Chondrocyte (in vitro differentiated cells): ENCODE measurements at regions not wholly inside any gene's neighbourhood (a gene's known extent, or its start where the extent isn't known, plus 50 kb on each side); places are given as distances from the start of the nearest gene placed in this dataset.
"Not testable (repeated sequence)": the region's sequence is repeated elsewhere in the genome, so short reads cannot be mapped to it uniquely, and the experiment has no call there.

ENCODE experiments used
- DNase-seq: peaks from one replicate; pipeline ENCODE4 v3.0.0; 2021; ENCODE audit warnings: mixed read lengths, low spot score
- H3K27ac Mint-ChIP-seq: one replicate; pipeline ENCODE4 v1.8.0; 2021; ENCODE audit warnings: mild to moderate bottlenecking, moderate library complexity, mixed read lengths; ENCODE audit not compliant: unreplicated experiment
- H3K27me3 Mint-ChIP-seq: 2 replicates; pipeline ENCODE4 v1.8.0; 2021; ENCODE audit warnings: low read depth, mixed read lengths
- H3K36me3 Mint-ChIP-seq: 2 replicates; pipeline ENCODE4 v1.8.0; 2021; ENCODE audit warnings: low read depth, mixed read lengths
- H3K4me1 Mint-ChIP-seq: 2 replicates; pipeline ENCODE4 v1.8.0; 2021; ENCODE audit warnings: low read depth, mild to moderate bottlenecking, mixed read lengths
- H3K4me3 Mint-ChIP-seq: one replicate; pipeline ENCODE4 v1.8.0; 2021; ENCODE audit warnings: mild to moderate bottlenecking, moderate library complexity, mixed read lengths; ENCODE audit not compliant: unreplicated experiment
- H3K9me3 Mint-ChIP-seq: 2 replicates; pipeline ENCODE4 v1.8.0; 2021; ENCODE audit warnings: low read depth, mixed read lengths
- CTCF ChIP-seq: fragments of 200-600 bp; sonication (generic); IDR thresholded peaks from 2 replicates; pipeline ENCODE4 v1.5.0; 2021; ENCODE audit warnings: antibody characterized with exemption, mild to moderate bottlenecking, moderate library complexity

GRCh38 chr18:40313030-40313642 is 1641.9 kb upstream of the PIK3C3 start:
- no peak overlapping the region for H3K27ac Mint-ChIP-seq
- H3K27me3 Mint-ChIP-seq = no peaks in the 10 kb centered on the region
- no peaks in the 10 kb centered on the region for H3K4me1 Mint-ChIP-seq
- TF ChIP-seq CTCF = no peak
- no peaks in the 10 kb centered on the region for H3K9me3 Mint-ChIP-seq
- H3K4me3 Mint-ChIP-seq = no peak overlapping the region
- H3K36me3 Mint-ChIP-seq = no peaks in the 10 kb centered on the region
- DNase-seq = no peak

DNA sequence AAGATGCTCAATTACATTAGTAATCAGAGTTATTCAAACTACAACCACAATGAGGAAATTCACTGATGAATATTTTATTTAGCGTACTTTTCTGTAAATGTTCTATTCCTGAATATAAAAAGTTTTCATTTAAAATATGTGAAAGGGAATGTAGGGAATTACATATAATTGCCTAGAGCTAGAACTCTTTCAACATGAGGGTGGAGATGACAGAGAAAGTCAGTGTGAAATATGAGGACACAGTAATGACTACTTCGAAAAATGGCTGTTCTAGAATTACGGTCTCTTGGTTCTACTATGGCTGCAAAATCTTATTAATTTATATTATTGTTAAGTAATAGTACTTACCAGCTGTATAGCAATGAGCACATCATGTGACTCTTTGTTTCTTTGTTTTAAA is 1647.4 kb upstream of the PIK3C3 start:
- Mint-ChIP-seq H3K4me1 (no peaks in the 10 kb centered on the region), H3K4me3 (no peak overlapping the region), H3K27ac (no peak overlapping the region), H3K9me3 (peaks cover 15% of the 10 kb centered on the region), H3K36me3 (peaks cover 3% of the 10 kb centered on the region), H3K27me3 (no peaks in the 10 kb centered on the region)
- DNase-seq = no peak
- TF ChIP-seq CTCF = no peak

GRCh38 chr18:40296717-40297413 is 1658.2 kb upstream of the PIK3C3 start:
- Mint-ChIP-seq H3K27me3 (peaks cover 2% of the 10 kb centered on the region), H3K27ac (no peak overlapping the region), H3K36me3 (no peaks in the 10 kb centered on the region), H3K4me1 (no peaks in the 10 kb centered on the region), H3K9me3 (peaks cover 12% of the 10 kb centered on the region), H3K4me3 (no peak overlapping the region)
- TF ChIP-seq CTCF = no peak
- DNase-seq = no peak

DNA sequence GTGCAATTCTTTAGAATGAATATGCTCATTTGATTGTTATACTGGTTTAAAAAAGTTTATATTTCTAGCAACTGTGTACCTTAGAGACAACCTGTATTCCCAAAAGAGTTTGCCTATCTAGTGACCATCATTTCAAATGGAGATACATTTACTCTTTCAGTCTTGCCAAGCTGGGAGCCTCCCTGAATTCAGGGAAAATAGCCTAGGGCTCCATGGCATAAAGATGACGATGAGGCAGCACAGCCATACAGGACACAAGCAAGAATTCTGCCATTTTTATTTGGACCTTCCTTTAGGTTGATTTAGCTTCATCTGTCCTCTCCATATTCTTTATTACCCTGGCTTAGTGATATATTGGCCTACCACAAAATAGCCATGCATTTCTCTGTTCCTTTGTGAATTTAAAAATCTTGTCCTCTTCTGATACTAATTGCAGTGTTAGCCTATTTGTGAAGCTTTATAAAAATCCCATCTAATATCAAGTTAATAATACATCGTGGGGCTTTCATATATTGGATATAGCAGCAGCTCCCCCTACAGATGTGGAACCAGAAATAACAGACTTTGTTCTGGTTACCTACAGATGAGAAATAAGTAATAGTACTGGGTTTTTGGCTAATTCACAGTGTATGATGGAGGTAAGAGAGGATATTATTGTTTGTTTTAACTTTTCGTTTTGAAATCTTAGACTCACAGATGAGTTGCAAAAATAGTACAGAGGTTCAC is 1661.9 kb upstream of the PIK3C3 start:
- H3K36me3 Mint-ChIP-seq = no peaks in the 10 kb centered on the region
- peaks cover under 1% of the 10 kb centered on the region for H3K27me3 Mint-ChIP-seq
- no peak overlapping the region for H3K4me3 Mint-ChIP-seq
- DNase-seq = no peak
- TF ChIP-seq CTCF = peak; percentile 55
- no peak overlapping the region for H3K27ac Mint-ChIP-seq
- H3K4me1 Mint-ChIP-seq = no peaks in the 10 kb centered on the region
- peaks cover 7% of the 10 kb centered on the region for H3K9me3 Mint-ChIP-seq

- Mint-ChIP-seq H3K27ac (no peak overlapping the region), H3K9me3 (peaks cover 19% of the 10 kb centered on the region), H3K4me3 (no peak overlapping the region), H3K27me3 (no peaks in the 10 kb centered on the region), H3K4me1 (no peaks in the 10 kb centered on the region), H3K36me3 (peaks cover 1% of the 10 kb centered on the region)
- no peak for DNase-seq
- no peak for TF ChIP-seq CTCF
Measured at GRCh38 chr18:40283560-40283959, 1671.5 kb upstream of the PIK3C3 start.

- H3K9me3 Mint-ChIP-seq = peaks cover 19% of the 10 kb centered on the region
- not testable (repeated sequence) for H3K27ac Mint-ChIP-seq, H3K4me1 Mint-ChIP-seq, DNase-seq, H3K36me3 Mint-ChIP-seq, H3K27me3 Mint-ChIP-seq, H3K4me3 Mint-ChIP-seq
Measured at GRCh38 chr18:40281356-40281755, 1673.7 kb upstream of the PIK3C3 start.
